Brain microvascular endothelial cell (primary cell): ENCODE measurements at regions not wholly inside any gene's neighbourhood (a gene's known extent, or its start where the extent isn't known, plus 50 kb on each side); places are given as distances from the start of the nearest gene placed in this dataset.
"Not testable (repeated sequence)": the region's sequence is repeated elsewhere in the genome, so short reads cannot be mapped to it uniquely, and the experiment has no call there.

Source experiments
- DNase-seq: peaks from one replicate; pipeline ENCODE4 v3.0.0-alpha.2; 2020
- H3K27ac ChIP-seq: fragments of 250-450 bp; sonication (Bioruptor Pico); 2 replicates; pipeline ENCODE4 v1.5.1; 2020; ENCODE audit warnings: mild to moderate bottlenecking, moderate library complexity
- H3K27me3 ChIP-seq: fragments of 250-450 bp; sonication (Bioruptor Pico); replicated peaks from 2 replicates; pipeline ENCODE4 v1.5.1; 2020; ENCODE audit warnings: mild to moderate bottlenecking
- H3K36me3 ChIP-seq: fragments of 250-450 bp; sonication (Bioruptor Pico); replicated peaks from 2 replicates; pipeline ENCODE4 v1.5.1; 2020; ENCODE audit warnings: mild to moderate bottlenecking
- H3K4me3 ChIP-seq: 2 replicates; pipeline ENCODE4 v1.5.1; 2011; ENCODE audit warnings: low read depth, mild to moderate bottlenecking, control low read depth, low read length, moderate library complexity
- in situ Hi-C: cut with HindIII; loops from 2 replicates; pipeline ENCODE4 v1.10.0; 2017; ENCODE audit warnings: low sequenced_read_pairs, low pct_ligation_motif_present
- TF ChIP-seq, protein P1 (sequence below): IDR thresholded peaks from 2 replicates; pipeline ENCODE4 v1.5.1; 2011; ENCODE audit warnings: low read depth, mild to moderate bottlenecking, moderate library complexity, low read length, control low read depth, inconsistent platforms; ENCODE audit errors: missing control alignments

DNA sequence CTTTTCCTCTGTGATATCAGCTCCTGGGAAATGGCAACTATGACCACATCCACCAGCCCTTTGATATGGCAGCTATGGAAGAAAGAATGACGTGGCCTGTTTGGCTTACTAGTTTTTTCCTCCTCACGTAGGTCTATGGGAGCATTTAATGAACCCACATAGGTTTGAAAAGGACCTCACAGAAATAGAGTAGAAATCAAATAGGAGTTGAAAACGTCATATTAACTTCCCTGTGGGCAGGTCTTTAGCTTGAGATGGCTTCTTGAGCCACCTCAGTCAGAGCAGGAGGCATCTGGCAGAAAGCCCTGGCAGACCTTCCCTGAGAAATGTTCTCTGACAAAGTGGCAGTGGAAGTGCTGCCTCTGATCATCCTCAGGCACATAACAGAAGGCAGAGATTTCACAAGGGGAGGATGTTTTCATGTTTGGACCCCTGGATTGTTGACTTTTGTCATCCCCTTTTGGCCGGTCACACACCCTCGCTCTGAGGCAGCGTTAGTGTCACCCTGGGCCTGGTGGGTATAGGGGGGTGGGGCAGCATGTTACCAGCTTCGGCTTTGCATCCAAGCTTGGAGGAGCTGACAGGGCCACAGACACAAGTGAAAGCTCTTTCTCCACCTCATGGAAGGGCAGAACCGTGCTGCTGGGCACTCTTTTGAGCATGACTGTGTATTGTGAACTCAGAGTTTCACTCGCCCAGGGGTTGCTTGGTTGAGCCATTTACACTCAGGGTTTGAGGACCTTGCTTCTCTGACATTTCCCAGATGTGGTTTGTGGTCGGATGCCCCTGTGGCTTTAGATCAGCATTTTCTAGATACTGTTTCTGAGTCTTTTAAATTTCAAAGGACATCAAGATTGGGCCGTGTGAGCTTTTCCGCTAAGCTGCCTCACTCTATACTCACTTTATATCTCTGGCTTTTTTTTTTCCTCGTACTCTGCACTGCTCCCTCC lies 184.2 kb downstream of the STK31 start:
- Histone ChIP-seq H3K36me3 (no peaks in the 10 kb centered on the region), H3K4me3 (no peak overlapping the region), H3K27ac (no peak overlapping the region), H3K27me3 (no peaks in the 10 kb centered on the region)
- in situ Hi-C loops: no loop called here
- peak; percentile 32 for DNase-seq
- TF ChIP-seq, protein P1, sequence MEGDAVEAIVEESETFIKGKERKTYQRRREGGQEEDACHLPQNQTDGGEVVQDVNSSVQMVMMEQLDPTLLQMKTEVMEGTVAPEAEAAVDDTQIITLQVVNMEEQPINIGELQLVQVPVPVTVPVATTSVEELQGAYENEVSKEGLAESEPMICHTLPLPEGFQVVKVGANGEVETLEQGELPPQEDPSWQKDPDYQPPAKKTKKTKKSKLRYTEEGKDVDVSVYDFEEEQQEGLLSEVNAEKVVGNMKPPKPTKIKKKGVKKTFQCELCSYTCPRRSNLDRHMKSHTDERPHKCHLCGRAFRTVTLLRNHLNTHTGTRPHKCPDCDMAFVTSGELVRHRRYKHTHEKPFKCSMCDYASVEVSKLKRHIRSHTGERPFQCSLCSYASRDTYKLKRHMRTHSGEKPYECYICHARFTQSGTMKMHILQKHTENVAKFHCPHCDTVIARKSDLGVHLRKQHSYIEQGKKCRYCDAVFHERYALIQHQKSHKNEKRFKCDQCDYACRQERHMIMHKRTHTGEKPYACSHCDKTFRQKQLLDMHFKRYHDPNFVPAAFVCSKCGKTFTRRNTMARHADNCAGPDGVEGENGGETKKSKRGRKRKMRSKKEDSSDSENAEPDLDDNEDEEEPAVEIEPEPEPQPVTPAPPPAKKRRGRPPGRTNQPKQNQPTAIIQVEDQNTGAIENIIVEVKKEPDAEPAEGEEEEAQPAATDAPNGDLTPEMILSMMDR: no peak

DNA sequence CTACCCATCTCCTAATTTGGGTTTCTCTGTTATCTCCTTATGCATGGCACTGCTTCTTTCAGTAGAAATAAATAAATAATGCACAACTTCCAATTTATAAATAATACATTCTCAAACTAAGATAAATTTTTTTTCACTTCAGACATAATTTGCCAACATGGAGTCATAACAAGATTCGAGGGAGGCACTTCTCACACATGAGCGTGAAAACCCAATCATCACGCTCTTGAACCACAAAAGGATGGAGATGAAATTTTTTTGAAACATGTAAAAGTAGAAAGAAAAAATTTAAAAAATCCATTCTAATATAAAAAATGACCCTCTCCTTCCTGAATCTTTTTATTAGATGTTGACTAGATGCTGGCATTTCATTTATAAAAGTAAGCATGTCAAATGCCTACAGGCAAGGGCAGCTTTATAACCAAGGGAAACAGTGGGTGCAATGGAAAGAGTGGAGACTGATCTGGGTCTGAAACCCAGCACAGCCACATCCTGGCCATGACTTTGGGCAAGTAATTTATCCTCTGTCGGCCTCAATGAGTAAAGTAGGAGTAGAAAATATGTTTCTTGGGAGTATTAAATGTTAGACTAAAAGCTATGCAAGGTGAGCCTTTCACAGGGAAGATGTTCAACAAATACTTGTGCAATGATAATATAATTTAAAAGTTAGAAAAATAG lies 185.0 kb downstream of the STK31 start:
- in situ Hi-C loops: no loop called here

DNA sequence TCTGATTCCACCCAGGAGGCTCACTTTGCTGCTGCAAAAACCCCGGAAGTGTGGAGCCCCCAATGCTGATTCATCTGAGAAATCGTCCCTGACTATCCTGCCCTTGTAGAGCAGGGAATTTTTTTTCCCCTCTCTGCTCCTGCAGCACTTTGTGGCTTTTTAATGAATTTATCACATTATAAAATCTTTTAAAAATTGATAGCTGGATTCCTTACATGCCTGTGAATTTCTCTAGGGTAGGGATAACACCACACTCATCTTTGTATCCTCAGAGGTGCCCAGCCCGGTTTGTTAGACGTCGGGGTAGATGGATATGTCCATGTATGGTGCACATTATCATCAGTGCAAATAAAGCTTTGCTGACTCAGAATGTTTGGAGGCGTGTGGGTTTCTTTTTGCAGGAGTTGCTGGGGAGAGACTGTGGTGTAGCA lies 185.7 kb downstream of the STK31 start:
- peak; percentile 28 for DNase-seq
- in situ Hi-C loops: no loop called here
- Histone ChIP-seq H3K27ac (no peak overlapping the region), H3K4me3 (no peak overlapping the region), H3K27me3 (no peaks in the 10 kb centered on the region), H3K36me3 (no peaks in the 10 kb centered on the region)
- TF ChIP-seq, protein P1: no peak

More for the DNA sequence above, 185.0 kb downstream of the STK31 start:
- DNase-seq: no peak
- TF ChIP-seq, protein P1: no peak
- no peak overlapping the region for H3K27ac ChIP-seq
- no peaks in the 10 kb centered on the region for H3K27me3 ChIP-seq
- no peaks in the 10 kb centered on the region for H3K36me3 ChIP-seq
- H3K4me3 ChIP-seq: no peak overlapping the region

DNA sequence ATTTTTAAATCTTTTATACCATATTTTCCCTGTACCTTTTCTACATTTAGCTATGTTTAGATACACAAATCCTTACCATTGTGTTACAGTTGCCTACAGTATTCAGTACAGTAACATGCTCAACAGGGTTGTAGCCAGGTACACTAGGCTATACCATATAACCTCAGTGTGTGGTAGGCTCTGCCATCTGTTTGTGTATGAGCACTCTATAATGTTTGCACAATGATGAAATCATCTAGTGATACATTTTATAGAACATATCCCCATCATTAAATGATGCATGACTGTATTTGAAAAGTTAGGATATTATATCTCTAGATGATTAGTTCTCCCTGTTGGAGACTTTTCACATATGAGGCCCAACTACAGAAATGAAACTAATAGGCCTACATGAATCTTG lies 188.6 kb downstream of the STK31 start:
- no peak for DNase-seq
- in situ Hi-C loops: no loop called here
- no peaks in the 10 kb centered on the region for H3K27me3 ChIP-seq
- H3K36me3 ChIP-seq: no peaks in the 10 kb centered on the region
- no peak overlapping the region for H3K27ac ChIP-seq
- TF ChIP-seq, protein P1: no peak
- H3K4me3 ChIP-seq: no peak overlapping the region

DNA sequence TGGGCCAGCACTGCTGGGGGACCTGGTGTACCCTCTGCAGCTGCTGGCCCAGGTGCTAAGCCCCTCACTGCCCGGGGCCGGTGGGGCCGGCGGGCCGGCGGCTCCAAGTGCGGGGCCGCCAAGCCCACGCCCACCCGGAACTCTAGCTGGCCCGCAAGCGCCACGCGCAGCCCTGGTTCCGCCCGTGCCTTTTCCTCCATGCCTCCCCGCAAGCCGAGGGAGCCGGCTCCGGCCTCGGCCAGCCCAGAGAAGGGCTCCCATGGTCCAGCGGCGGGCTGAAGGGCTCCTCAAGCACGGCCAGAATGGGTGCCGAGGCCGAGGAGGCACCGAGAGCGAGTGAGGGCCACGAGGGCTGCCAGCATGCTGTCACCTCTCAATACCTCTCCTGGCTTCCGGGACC lies 194.9 kb downstream of the STK31 start:
- H3K36me3 ChIP-seq, DNase-seq, in situ Hi-C loops, H3K27me3 ChIP-seq, H3K27ac ChIP-seq, H3K4me3 ChIP-seq: not testable (repeated sequence)

DNA sequence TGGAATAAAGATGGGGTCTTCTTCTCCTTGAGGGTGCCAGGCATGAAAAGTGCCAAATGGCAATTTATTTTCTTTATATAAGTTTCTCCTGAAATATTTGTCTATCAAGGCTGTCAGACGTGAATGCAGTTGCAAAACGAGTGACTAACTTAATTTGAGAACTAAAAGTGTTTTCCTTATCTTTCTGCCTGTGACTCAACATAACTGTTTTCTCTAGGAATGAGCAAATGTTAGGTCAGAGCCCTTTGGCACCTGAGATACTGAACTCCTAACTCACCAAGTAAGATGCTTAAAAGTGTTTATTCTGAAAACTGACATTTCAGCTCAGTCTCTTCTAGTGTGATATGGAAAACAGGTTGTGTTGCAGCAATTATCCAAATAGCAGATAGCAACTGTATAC lies 197.0 kb downstream of the STK31 start:
- TF ChIP-seq, protein P1: no peak
- Histone ChIP-seq H3K36me3 (no peaks in the 10 kb centered on the region), H3K27ac (no peak overlapping the region), H3K4me3 (no peak overlapping the region), H3K27me3 (no peaks in the 10 kb centered on the region)
- DNase-seq: no peak
- in situ Hi-C loops: no loop called here
